ENCODE measurements at regions not wholly inside any gene's neighbourhood (a gene's known extent, or its start where the extent isn't known, plus 50 kb on each side); places are given as distances from the start of the nearest gene placed in this dataset.

DNA sequence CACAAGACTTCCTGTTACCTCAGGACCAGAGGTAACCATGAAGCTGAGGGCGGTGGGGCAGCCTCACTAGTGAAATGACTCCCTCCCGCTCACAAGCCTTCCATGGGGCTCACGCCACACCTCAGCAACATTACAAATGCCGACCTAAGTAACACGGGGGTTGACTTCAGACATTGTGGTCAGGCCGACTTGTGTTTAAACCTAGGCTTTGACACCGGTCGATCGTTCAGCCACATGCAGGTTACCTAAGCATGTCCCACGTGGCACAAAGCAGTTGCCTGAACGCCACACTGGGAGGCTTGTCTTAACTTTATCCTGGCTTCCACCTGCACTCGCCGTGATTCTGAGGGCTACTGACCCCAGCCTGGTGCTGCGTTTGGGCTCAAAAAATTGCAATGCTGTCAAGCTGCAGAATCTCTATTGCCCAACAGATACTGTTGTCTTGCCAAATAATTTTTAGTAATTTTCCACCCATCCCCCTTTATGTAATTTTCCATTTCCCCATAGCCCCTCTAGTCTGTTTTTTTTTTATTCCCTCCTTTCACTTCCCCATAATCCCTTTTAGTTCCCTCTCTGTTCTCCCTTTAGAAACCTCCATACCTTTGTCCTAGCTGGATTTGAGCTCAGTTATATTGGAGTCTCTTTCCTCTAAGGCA, 158.6 kb upstream of the RGMA start:
- no peak for DNase-seq

DNA sequence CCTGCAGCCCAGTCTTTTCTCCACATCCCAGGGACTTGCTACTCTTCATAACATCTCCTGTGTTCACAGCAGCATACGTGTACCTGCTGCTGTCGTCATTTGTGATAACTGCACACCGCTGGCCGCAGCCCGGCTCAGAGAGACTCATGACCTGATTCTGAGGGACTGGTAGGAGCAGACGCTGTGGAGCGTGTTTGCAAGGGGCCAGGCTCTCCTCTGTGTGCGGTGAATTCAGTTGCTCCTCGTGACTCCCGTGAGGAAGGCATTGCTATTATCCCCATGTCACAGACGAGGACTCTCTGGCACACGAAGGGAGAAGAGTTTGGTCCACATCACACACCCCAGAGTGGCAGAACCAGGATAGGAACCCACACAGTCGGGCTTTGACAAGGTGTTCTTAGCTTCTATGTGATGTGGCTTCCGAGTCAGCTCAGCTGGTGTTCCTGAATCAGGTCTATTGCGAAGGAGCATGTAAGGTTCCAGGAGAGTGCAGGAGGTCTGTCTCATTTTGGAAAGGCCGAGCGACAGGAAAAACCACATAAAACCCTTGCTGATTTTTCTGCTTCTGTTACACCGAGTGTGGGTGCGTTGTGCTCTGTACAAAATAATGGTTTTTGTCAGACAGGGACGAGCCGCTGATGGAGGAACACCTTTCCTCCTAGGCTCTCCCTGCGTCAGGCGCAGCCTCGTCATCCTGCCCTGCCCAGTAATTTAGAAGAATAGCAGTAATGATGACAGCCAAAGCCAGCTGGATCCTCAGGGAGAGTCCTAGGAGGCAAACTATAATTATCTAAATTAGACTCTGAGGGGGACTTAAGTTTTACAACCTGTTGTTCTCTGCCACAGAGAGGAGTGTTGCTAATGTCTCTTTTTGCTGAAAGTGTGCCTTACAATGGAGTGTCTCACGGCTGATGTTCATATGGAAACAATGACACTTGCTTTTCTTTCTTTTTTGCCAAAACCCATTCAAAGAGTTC, 157.5 kb upstream of the RGMA start:
- no peak for DNase-seq

DNA sequence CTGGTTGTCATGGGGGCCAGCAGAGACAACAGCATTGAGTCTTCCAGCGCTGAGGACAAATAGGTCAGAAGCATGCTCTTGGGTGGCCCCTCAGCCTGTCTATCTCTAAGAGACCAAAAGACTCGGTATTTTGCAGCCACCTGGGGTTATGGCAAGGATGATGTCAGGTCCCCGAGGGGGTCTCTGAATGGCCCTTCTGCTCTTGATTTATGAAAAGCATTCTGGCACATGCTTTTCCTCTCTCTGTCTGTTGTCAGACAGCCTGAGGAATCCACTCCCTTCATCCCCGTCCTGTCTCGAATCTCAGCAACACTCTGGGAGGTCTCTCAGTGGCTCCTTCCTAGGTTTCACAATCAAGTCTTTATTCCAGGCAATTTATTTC, 156.6 kb upstream of the RGMA start:
- no peak for DNase-seq

DNA sequence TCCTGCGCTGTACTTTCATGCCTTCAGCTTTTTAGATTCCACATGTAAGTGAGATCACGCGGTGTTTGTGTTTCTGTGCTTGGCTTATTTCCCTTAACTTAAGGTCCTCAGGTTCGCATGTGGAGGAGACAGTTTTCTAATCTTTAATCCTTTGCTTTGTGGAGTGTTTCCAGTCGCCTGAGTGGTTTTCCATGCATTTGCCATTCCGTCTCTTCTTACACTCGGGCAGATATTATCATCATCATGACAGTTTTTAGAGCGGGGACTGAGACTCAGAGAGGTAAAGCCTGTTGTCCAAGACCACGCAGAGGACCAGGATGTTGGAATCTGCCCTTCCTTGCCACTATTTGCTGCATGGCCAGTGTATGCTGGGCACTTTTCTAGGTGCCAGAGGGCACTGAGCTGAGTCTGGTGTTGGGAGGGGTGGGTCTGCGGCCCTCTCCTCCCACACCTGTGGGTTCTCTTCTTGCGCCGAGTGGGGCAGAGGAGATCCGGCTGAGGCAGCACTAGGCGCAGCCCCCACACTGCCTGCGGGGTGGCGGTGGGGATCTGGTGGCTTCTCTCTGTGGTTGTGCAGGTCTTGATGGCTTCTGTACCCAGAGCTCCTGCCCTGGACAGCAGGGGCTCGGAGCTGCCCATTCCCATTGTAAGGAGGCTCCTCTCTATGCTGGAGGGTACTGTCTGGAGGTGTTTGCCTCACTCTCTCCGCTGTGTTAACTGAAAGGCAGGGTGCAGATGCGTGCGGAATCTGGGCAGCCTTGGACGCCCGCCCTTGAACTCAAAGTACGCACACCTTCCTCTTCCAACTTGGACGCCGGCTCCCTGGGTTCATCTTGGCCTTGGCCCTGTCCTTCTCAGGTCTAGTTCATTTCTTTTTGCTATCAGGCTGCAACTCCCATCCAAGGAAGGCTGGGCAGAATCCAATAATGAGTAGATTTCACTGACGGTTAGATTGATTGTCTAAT, 156.0 kb upstream of the RGMA start:
- no peak for DNase-seq

DNA sequence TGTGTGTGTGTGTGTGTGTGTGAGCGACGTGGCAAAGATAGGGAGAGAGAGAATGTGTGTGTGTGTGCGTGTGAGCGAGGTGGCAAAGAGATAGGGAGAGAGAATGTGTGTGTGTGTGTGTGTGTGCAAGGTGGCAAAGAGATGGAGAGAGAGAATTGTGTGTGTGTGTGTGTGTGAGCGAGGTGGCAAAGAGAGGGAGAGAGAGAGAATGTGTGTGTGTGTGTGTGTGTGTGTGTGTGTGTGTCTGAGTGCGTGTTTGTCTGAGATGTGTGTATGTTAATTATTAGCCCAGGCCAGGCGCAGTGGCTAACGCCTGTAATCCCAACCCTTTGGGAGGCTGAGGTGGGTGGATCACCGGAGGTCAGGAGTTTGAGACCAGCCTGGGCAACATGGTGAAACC, 154.6 kb upstream of the RGMA start:
- DNase-seq: no peak

DNA sequence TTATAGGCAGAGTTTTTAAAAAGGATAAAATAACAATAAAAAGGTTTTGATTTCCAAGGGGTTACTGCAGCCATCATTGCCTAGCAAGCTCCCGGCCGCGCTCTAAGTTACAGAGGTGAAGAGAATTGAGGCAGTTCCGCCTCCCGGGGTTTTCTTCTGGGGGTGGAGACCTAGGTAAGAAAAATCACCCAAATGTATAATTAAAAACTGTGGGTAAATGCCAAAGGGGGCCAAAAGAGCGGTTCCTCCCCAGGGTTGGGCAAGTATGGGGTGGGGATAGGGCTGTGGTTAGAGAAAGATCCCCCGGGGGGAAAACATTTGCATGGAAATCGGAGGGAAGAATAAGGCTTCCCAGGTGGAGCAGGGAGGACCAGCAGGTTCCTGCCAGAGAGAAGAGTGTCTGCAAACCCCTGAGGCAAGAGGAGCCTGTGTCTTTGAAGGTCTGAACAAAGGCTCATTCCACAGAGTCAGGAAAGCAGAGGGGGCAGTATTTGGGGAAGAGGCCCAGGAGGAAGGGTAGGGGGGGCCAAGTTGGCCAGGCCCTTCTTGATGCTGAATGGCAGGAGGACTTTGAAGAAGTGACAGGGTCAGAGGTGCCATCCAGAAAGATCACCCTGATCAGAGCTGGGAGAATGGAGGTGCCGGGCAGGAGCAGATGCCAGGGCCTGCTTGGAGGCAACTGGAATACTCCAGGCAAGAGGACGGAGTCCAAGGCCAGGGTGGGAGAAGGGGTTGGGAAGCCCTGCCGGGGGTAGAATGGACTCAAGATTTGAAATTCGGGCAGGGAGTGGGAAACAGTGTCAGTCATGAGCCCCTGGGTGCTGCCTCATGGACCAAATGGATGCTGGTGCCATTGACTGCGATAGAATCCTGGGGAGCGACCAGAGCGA, 152.9 kb upstream of the RGMA start:
- DNase-seq: no peak

DNA sequence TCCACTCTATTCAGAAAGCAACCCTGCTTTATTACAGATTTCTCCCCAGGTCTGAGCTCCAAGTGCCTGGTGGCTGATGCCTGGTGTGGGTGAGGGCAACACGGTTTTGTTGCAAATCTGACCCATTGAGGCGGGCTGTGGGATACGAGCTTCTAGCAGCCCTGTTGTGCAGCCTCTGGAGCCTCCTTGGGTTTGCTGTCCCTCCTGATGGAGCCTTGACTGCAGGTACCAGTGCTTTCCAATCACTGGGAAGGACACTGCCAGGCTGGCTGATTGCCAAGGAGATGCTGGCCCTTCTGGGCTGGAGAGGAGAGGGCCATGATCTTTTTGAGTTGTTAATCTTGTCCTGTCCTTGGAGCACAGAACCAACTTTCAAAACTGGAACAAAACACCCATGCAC, 151.0 kb upstream of the RGMA start:
- no peak for DNase-seq

DNA sequence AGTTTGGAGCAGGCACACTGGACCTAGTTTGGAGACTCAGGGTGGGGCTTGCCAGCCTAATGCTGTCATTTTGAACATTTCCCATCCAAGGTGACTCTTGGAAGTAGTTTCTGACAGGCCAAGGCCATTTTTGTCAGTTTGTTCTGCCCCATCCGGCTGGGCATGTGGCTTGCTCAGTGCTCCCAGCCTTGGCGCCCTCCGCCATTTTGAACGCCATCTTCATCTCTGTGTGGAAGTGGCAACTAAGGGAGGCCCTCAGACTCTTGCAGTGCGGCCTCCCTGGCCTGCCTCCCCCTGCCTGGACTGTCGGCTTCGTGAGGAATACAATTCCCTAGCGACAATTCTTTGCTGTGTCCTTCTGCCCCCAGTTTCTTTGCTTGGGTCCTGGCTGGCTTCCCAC, 150.6 kb upstream of the RGMA start:
- DNase-seq: no peak

DNA sequence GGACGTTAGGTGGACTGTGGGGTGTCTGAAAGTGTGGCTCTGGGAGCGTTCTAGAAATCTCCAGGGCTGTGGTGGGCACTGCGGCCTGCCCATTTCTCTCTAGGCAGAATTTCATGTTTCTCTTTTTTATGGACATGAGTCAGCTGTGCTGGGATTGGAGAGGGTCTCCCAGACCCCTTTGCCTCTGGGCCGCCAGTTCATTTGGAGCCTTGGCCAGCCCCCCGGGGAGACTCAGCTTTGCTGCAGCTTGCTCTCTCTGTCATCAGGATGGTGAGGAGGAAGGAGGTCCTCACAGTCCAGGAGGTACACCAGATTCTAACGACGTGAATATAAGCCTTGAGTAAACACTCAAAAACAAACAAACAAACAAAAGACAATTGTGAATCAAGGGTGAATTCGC, 149.6 kb upstream of the RGMA start:
- no peak for DNase-seq

DNA sequence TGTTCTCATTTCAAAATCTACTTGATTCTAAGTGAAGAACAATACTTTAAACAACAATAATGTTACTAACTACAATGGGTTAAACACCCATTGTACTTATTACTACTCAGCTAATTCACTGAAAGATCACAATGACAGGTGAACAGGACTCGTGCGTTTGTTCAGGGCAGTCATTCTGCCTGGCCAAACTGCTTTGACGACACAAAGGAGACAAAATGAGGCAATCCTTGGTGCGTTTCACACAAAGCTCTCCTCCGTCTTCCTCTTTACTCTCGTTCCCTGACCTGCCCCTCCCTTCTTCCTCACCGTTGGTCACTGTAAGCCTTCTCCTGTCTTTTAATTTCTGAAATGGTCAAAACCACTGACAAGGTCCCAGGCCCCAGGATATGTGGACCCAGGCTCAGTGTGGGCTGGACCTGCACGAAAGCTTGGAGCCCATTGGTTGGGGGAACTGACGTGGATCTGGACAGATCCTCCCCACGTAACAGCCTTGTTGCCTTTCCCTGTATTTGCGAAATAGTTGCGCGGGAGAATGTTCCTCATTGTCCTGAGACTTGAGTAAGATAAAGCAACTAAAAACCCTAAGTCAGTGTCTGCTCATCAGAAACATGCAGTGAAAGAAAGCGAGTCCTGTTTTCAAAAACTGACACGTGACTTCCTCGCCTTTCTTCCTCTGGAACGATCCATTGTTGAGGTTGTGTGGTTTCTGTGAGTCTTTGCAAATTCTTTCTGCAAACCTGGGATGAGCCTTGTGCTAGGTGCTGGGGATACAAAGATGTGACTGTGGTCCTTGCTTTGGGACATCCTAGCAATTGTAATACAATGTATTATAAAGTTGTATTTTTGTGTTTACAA, 147.1 kb upstream of the RGMA start:
- DNase-seq: no peak

DNA sequence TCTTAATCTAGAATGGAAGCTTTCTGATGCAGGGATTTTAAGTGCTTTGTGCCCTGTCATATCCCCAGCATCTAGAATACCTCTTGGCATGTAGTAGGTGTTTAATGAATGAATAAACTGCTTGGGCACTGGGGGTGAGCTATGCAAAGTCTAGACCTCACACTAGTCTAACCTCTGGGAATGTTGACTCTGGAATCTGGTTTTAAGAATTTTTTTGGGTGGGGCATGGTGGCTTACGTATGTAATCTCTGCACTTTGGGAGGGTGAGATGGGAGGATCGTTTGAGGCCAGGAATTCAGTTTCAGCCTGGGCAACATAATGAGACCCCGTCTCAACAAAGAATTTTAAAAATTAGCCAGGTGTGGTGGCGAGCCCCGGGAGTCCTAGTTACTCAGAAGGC, 146.3 kb upstream of the RGMA start:
- no peak for DNase-seq

DNA sequence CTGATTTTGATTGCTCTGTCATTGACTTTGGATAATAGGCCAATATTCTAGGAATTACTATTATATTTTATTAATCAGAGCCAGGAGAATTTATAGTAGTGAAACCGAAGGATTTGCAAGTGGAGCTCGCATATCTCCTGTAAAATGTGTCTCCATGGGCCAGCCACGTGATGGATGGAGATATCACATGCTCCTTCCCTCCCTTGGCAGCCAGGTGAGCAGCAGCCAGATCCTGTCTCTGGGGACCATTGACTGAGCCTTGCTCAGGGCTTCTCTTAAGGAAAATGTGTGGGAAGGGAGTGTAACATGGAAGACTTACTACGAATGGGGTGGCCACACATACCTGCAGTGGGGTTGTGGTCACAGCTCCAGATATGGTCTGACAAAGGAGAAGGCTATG, 144.7 kb upstream of the RGMA start:
- no peak for DNase-seq

DNA sequence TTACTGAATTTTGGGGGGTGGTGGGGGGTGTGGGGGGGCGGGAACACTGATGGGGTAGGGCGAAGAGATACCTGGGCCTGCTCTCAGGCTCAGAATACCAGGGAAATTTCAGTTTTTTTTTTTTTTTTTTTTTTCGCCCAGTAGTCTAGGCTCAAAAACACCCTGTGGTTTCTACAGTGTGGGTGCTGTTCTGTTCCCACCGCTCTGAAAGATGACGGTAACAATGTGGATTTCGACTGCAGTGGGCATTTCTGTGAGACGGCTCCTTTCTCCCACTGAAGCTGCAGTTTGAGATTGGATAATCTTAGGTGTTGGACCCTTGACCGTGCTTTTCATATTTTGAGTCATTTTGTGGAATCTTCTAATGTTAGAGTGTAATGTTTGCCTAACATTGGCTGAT, 143.8 kb upstream of the RGMA start:
- no peak for DNase-seq

DNA sequence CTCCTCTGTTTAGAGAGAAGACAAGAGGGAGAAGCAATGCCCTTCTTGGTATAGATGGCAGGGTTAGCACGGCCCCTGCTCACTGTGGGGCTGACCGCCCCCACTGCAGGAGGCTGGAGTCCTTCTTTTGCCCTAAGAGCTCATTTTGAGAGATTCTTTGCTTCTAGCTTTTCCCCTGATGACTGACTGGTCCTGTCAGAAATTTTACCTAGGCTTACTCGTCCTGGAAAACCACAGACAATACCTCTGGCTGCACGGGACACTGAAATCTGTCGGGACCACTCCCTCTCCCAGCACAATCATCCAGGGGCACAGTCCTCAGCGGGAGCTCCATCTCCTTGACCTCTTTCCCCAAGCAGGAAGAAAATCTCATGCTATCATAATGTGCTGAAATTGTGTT, 143.0 kb upstream of the RGMA start:
- DNase-seq: no peak

DNA sequence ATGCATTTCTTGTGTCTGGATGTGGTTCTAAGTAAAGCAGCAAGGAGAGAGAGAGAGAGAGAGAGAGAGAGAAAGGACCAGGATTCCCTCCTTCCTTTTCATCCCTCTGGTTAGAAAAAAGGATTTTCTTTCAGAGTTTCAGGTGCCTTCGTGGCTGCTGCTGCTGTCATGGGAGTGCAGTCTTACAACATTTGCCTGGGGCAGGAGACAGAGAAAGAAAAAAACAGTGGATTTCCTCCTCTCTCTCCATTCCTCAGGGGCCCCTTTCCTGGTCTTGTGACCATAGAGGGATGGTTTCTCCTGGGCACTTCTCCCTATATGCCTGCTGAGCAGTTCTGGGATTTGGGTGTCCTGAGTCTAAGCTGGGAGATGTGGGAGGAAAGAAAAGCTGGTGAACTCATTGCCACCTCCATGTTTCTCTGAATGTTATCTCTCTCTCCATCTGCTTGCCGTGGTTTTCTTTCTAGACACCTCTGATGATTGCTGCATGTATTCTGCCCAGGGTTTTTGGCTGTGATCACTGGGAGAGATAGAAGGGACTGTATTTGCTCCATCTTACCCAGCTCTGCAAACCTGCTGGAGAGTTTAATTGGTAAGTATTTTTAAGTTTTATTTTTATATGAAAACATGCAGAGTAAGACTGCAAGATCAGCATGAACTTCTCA, 142.4 kb upstream of the RGMA start:
- DNase-seq: no peak

DNA sequence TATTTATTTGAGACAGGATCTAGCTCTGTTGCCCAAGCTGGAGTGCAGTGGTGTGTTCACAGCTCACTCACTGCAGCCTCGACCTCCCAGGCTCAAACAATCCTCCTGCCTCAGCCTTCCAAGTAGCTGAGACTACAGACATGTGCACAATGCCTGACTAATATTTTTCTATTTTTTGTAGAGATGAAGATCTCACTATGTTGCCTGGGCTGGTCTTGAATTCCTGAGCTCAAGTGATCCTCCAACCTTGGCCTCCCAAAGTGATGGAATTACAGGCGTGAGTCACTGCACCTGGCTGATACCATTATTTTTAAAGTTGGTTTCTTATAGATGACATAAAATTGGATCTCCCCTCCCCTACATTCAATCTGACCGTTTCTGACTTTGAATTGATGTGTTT, 139.5 kb upstream of the RGMA start:
- DNase-seq: no peak

DNA sequence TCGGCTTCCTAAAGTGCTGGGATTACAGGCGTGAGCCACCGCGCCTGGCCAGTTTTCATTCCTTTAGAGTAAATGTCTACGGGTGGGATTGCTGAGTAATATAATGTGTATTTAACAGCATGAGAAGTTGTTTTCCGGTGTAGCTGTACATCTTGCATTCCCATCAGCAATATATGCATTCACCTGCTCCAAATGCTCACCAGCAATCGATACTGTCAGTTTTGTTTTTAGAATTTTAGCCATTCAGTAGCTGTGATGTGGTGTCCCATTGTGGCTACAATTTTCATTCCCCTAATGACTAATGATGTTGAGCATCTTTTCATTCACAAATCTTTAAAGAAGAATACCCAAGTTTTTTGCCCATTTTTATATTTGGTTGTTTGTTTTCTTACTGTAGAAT, 134.8 kb upstream of the RGMA start:
- DNase-seq: no peak

DNA sequence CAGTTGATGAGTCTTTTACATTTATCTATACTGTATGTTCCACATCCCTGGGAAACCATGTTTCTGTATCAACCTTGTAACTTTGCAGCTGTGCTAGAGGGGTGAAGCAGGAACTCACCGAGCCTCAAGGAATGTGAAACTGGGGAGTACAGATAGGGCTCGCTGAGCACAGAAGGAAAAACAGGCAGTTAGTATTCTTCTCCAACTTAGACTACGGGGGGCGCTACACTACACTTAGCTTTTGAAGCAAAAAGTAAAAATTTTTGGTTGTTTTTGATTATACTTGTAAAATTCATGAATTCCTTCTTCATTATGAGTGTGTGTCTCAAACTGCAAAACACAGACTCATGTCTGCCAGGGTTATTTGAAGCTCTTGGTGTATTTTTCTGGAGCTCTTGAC, 132.7 kb upstream of the RGMA start:
- DNase-seq: no peak

DNA sequence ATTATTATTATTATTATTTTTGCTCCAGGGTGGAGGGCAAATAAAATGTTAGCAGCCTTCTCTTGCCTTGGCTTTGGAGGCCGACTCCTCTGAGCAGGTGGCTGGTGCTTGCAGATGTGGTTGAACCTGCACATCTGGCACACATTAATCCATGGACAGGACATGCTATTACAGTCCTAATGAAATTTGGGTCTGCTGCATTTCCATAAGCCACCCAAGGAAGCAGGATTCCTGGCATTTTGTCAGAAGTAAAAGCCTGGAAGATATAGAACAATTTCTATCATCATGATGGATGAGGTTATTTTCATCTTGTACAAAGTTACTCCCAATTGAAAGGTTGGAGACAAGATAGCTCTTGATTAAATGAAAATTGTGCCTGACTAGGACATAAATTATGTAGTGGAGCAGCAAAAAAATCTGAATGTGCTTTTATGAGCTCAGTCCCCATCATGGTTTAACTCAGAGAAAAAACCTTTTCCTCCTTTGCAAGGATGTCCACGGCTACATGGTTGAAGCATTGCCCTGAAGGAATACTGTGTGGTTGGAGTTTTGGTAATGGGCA, 130.9 kb upstream of the RGMA start:
- no peak for DNase-seq

DNA sequence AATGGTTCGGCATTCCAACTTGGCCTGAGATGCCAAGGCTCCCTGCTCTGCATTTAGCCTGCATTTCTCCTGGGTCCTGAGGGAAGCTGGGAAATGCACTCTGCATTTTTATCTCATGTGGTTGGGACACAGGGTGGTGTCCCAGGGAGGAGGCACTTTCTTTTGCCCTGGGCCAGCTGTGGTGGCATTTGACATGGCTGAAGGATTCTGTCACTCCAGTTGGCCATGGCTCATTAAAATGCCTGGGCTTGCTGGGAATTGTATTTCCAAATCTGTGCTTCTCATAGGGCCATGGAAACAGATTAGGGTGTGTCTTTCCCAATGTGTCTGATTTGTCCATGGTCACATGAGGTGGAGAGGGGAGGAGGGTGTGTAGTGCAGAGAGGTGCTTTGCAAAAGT, 128.3 kb upstream of the RGMA start:
- no peak for DNase-seq

Data from NCI-H774 (cell line).